ENCODE measurements at regions not wholly inside any gene's neighbourhood (a gene's known extent, or its start where the extent isn't known, plus 50 kb on each side); places are given as distances from the start of the nearest gene placed in this dataset.

DNA sequence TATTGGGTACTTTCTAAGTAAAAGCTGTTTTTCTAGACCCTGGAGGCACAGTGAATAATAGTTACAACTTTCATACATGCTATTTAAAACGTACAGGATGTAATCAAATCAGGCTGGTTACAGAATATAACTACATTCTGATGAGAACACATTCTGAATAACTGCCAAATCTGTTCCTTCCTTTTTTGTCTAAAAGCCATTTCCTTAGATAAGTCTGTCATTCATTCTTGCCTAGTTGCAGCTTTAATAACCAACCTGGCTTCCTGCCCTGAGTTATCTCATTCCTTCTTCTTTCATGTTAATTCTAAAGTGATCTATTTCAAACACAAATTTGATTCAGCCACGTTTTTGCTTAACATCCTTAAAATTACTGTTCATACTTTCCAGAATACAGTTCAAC lies 189.7 kb upstream of the ITM2A start:
- H3K4me3 Mint-ChIP-seq, result no peak overlapping the region
- Histone ChIP-seq H3K36me3 (no peaks in the 10 kb centered on the region), H3K27ac (no peak overlapping the region), H3K4me2 (no peak overlapping the region), H3F3A (ENCODE audit: low read depth) (no peaks in the 10 kb centered on the region), H4K20me1 (ENCODE audit: low read depth) (no peaks in the 10 kb centered on the region), H3K27me3 (no peaks in the 10 kb centered on the region), H3K9me3 (ENCODE audit: low read depth) (no peaks in the 10 kb centered on the region), H3K4me1 (no peaks in the 10 kb centered on the region), H3K4me3 (no peak overlapping the region), H3K79me2 (ENCODE audit: low read depth) (no peaks in the 10 kb centered on the region), H2AFZ (replicated peaks) (no peak overlapping the region), H3K9ac (no peak overlapping the region)
- H3K27me3 Mint-ChIP-seq (ENCODE audit: insufficient read depth, low read depth), result peaks cover 2% of the 10 kb centered on the region
- H3K4me1 Mint-ChIP-seq, result no peaks in the 10 kb centered on the region
- no peaks in the 10 kb centered on the region for H3K36me3 Mint-ChIP-seq
- no peak for TF ChIP-seq EZH2phosphoT487 (IDR thresholded peaks at IDR 0.05)
- no peak for TF ChIP-seq CTCF (IDR thresholded peaks at IDR 0.05)
- TF ChIP-seq EZH2 (IDR thresholded peaks at IDR 0.05), result no peak
- H3K9me3 Mint-ChIP-seq, result peaks cover 8% of the 10 kb centered on the region
- no peak for DNase-seq (ENCODE audit: low spot score)
- H3K27ac Mint-ChIP-seq, result no peak overlapping the region

GRCh38 chrX:79530310-79531108 lies 163.4 kb upstream of the ITM2A start:
- H3K27ac Mint-ChIP-seq, result no peak overlapping the region

GRCh38 chrX:79524642-79525041 lies 157.5 kb upstream of the ITM2A start:
- Mint-ChIP-seq H3K27ac (no peak overlapping the region), H3K4me3 (no peak overlapping the region), H3K4me1 (no peaks in the 10 kb centered on the region), H3K36me3 (no peaks in the 10 kb centered on the region), H3K9me3 (peaks cover 8% of the 10 kb centered on the region), H3K27me3 (ENCODE audit: insufficient read depth, low read depth) (peaks cover 2% of the 10 kb centered on the region)
- no peaks in the 10 kb centered on the region for H3K27me3 ChIP-seq
- H3K9ac ChIP-seq, result no peak overlapping the region
- H4K20me1 ChIP-seq (ENCODE audit: low read depth), result no peaks in the 10 kb centered on the region
- DNase-seq (ENCODE audit: low spot score), result peak; percentile 8
- H3K4me1 ChIP-seq, result no peaks in the 10 kb centered on the region
- TF ChIP-seq EZH2phosphoT487 (IDR thresholded peaks at IDR 0.05) (no peak), EZH2 (IDR thresholded peaks at IDR 0.05) (no peak), CTCF (IDR thresholded peaks at IDR 0.05) (peak; percentile 44)
- no peak overlapping the region for H3K27ac ChIP-seq
- no peak overlapping the region for H3K4me2 ChIP-seq
- no peaks in the 10 kb centered on the region for H3F3A ChIP-seq (ENCODE audit: low read depth)
- no peak overlapping the region for H3K4me3 ChIP-seq
- H3K36me3 ChIP-seq, result no peaks in the 10 kb centered on the region
- no peak overlapping the region for H2AFZ ChIP-seq (replicated peaks)
- peaks cover 8% of the 10 kb centered on the region for H3K9me3 ChIP-seq (ENCODE audit: low read depth)
- no peaks in the 10 kb centered on the region for H3K79me2 ChIP-seq (ENCODE audit: low read depth)

More at GRCh38 chrX:79530310-79531108, 163.4 kb upstream of the ITM2A start:
- no peak overlapping the region for H3K4me3 ChIP-seq
- TF ChIP-seq EZH2 (IDR thresholded peaks at IDR 0.05) (no peak), CTCF (IDR thresholded peaks at IDR 0.05) (no peak), EZH2phosphoT487 (IDR thresholded peaks at IDR 0.05) (no peak)
- no peak overlapping the region for H3K4me2 ChIP-seq
- H3K36me3 ChIP-seq, result no peaks in the 10 kb centered on the region
- peaks cover under 1% of the 10 kb centered on the region for H3K9me3 ChIP-seq (ENCODE audit: low read depth)
- no peak for DNase-seq (ENCODE audit: low spot score)
- no peak overlapping the region for H2AFZ ChIP-seq (replicated peaks)
- H4K20me1 ChIP-seq (ENCODE audit: low read depth), result no peaks in the 10 kb centered on the region
- H3K4me1 ChIP-seq, result no peaks in the 10 kb centered on the region
- H3K79me2 ChIP-seq (ENCODE audit: low read depth), result no peaks in the 10 kb centered on the region
- no peak overlapping the region for H3K4me3 Mint-ChIP-seq
- H3K27me3 Mint-ChIP-seq (ENCODE audit: insufficient read depth, low read depth), result peaks cover 2% of the 10 kb centered on the region
- peaks cover 6% of the 10 kb centered on the region for H3K9me3 Mint-ChIP-seq
- no peaks in the 10 kb centered on the region for H3K27me3 ChIP-seq
- H3K4me1 Mint-ChIP-seq, result no peaks in the 10 kb centered on the region
- H3F3A ChIP-seq (ENCODE audit: low read depth), result no peaks in the 10 kb centered on the region
- no peak overlapping the region for H3K9ac ChIP-seq
- H3K36me3 Mint-ChIP-seq, result no peaks in the 10 kb centered on the region
- H3K27ac ChIP-seq, result no peak overlapping the region
